C4-2B (cell line): ENCODE measurements at regions not wholly inside any gene's neighbourhood (a gene's known extent, or its start where the extent isn't known, plus 50 kb on each side); places are given as distances from the start of the nearest gene placed in this dataset.

Experiments
- H3K27ac ChIP-seq: fragments of 450-650 bp; 2 replicates; pipeline ENCODE4 v1.5.1; 2017
- CTCF ChIP-seq: fragments of 450-650 bp; conservative IDR thresholded peaks from 2 replicates; pipeline ENCODE4 v1.5.1; 2017; ENCODE audit warnings: mild to moderate bottlenecking
- ZFX ChIP-seq: fragments of 450-650 bp; IDR thresholded peaks from 2 replicates; pipeline ENCODE4 v1.6.1; 2017

GRCh38 chr6:141288947-141289346 is 843.8 kb upstream of the GJE1 start:
- TF ChIP-seq ZFX (no peak), CTCF (no peak)
- no peak overlapping the region for H3K27ac ChIP-seq

GRCh38 chr6:141282263-141282662 is 850.5 kb upstream of the GJE1 start:
- TF ChIP-seq ZFX (no peak), CTCF (no peak)
- H3K27ac ChIP-seq: no peak overlapping the region

GRCh38 chr6:141269684-141270083 is 863.0 kb upstream of the GJE1 start:
- TF ChIP-seq CTCF: no peak
- no peak for TF ChIP-seq ZFX
- H3K27ac ChIP-seq: no peak overlapping the region

GRCh38 chr6:141267420-141267819 is 865.3 kb upstream of the GJE1 start:
- TF ChIP-seq ZFX: no peak
- no peak for TF ChIP-seq CTCF
- no peak overlapping the region for H3K27ac ChIP-seq

- no peak overlapping the region for H3K27ac ChIP-seq
- TF ChIP-seq ZFX: no peak
- no peak for TF ChIP-seq CTCF
Observed at GRCh38 chr6:141265756-141266623, 866.7 kb upstream of the GJE1 start.

GRCh38 chr6:141264101-141264500 is 868.6 kb upstream of the GJE1 start:
- TF ChIP-seq ZFX: no peak
- TF ChIP-seq CTCF: no peak
- no peak overlapping the region for H3K27ac ChIP-seq

- H3K27ac ChIP-seq: no peak overlapping the region
- TF ChIP-seq ZFX (no peak), CTCF (no peak)
Observed at GRCh38 chr6:141261672-141262060, 871.1 kb upstream of the GJE1 start.
